ENCODE measurements at regions not wholly inside any gene's neighbourhood (a gene's known extent, or its start where the extent isn't known, plus 50 kb on each side); places are given as distances from the start of the nearest gene placed in this dataset.
"Not testable (repeated sequence)": the region's sequence is repeated elsewhere in the genome, so short reads cannot be mapped to it uniquely, and the experiment has no call there.

DNA sequence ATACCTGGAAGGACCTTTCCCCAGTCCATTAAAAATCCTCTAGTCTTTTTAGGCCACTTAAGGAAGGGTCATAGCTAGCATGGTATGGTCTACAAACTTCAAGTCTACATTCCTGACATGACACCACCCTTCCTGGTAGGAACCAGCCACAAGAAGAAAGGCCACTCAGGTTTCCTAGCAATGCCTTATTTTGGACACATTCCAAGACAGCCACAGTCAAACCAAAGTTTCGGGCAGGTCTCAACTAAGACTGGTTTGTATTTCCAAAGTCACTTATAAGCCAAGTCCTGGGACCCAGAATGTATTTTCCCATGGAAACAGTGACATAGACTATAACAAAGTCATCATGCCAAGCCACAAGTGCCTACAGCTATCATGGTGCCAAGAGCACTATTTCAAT lies 50.6 kb upstream of the SLC44A3 start:
- no peak overlapping the region for H3K27ac Mint-ChIP-seq
- H3K4me3 Mint-ChIP-seq: no peak overlapping the region
- peaks cover 4 to 5% of the 10 kb centered on the region in 2 donors for H3K36me3 Mint-ChIP-seq
- H3K27me3 Mint-ChIP-seq: peaks cover 0 to 13% (median 0%) of the 10 kb centered on the region in 3 donors
- no peak for ATAC-seq (ENCODE audit: low read depth in 2 of 2)
- peaks cover 15 to 19% (median 18%) of the 10 kb centered on the region in 3 donors for H3K4me1 Mint-ChIP-seq
- no peak for DNase-seq
- peaks cover 0 to 8% (median 4%) of the 10 kb centered on the region in 7 donors for H3K9me3 Mint-ChIP-seq

DNA sequence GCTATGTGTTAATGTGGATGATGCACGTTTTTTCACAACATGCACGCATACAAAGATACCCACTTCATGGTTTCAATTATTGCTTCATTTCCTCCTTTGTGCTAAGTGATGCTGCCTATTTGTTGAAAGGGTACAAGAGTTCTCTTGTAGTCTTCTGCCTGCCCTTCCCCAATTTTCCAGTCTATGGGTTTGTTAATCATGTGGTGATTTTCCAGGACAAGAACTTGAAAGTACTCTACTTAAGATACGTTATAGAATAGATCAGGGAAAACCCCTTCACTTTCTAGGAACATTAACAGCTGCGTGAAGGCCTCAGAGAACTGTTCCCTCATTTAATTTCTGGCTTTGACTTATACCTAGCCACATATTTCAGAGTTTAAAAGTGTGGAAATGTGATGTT lies 52.1 kb upstream of the SLC44A3 start:
- Mint-ChIP-seq H3K4me3 (no peak overlapping the region), H3K36me3 (peaks cover 4 to 7% of the 10 kb centered on the region in 2 donors), H3K27me3 (peaks cover 0 to 15% (median 0%) of the 10 kb centered on the region in 3 donors), H3K4me1 (peaks cover 8 to 11% (median 9%) of the 10 kb centered on the region in 3 donors), H3K27ac (no peak overlapping the region), H3K9me3 (peaks cover 0 to 12% (median 8%) of the 10 kb centered on the region in 7 donors)
- DNase-seq (no peak), ATAC-seq (ENCODE audit: low read depth in 2 of 2) (no peak)

DNA sequence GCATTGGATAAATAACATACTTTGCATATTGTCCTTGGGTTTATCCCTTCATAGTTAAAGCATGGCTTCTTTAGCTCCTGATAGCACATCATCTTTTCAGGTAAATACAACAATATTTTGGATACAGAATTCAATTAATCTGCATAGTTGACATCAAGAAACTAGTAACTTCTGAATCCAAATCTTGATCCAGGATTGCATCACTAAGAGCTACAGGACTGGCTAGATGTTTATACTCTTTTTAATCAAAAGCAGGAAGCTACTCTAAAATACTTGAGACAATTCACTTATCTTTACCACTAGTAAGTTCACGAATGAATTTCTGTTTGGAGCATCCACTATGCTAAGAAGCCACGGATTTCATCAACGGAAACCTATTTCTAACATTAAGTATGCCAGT lies 54.2 kb upstream of the SLC44A3 start:
- no peak for DNase-seq
- Mint-ChIP-seq H3K4me3 (no peak overlapping the region), H3K4me1 (no peaks in the 10 kb centered on the region), H3K27me3 (peaks cover 0 to 15% (median 12%) of the 10 kb centered on the region in 3 donors), H3K9me3 (peaks cover 1 to 12% (median 8%) of the 10 kb centered on the region in 7 donors), H3K27ac (no peak overlapping the region), H3K36me3 (peaks cover 4 to 7% of the 10 kb centered on the region in 2 donors)
- ATAC-seq (ENCODE audit: low read depth in 2 of 2): no peak

DNA sequence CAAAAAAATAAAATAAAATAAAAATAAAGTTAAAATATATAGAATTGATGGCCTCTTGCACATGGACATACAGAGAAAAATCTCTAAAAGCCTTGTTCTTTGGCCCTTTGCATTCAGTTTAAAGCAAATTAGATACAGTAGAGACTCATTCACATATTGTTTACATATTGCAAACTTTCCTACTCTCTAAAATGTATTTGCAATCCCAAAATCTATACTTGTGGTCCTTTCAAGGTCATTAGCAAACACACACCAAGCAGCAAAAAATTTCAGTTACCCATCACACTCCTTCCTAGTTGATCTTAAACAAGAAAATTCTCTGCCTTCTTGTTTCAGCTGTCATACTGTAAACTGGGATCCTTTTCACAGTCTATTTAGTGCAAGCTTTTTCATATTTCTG lies 61.0 kb upstream of the SLC44A3 start:
- DNase-seq (no peak), ATAC-seq (ENCODE audit: low read depth in 2 of 2) (no peak)
- peaks cover 0 to 13% (median 6%) of the 10 kb centered on the region in 7 donors for H3K9me3 Mint-ChIP-seq
- H3K27ac Mint-ChIP-seq: no peak overlapping the region
- no peaks in the 10 kb centered on the region for H3K36me3 Mint-ChIP-seq
- H3K4me1 Mint-ChIP-seq: no peaks in the 10 kb centered on the region
- H3K4me3 Mint-ChIP-seq: no peak overlapping the region
- peaks cover 13 to 33% (median 27%) of the 10 kb centered on the region in 3 donors for H3K27me3 Mint-ChIP-seq

DNA sequence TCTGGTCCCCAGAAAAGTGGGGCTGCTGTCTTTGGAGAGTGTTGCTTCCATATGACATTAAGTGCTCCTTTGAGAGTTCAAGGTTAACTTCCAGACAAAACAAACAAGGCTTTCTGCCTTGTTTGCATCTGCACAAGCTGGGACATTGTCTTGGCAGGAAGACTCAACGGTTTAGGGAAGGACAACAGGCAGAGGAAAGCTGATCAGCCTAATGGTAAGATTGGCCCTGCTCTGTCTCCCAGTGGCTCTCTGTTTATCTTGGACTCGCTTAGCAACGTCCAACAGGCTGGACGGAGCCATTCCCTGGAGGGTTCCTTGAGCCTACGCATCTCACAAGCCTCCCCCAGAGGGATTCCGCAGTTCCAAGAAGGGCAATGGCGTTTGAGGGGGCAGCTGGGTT lies 62.2 kb upstream of the SLC44A3 start:
- no peak overlapping the region for H3K4me3 Mint-ChIP-seq
- no peak for DNase-seq
- H3K36me3 Mint-ChIP-seq: no peaks in the 10 kb centered on the region
- peaks cover 7 to 33% (median 27%) of the 10 kb centered on the region in 3 donors for H3K27me3 Mint-ChIP-seq
- H3K9me3 Mint-ChIP-seq: peaks cover 0 to 10% (median 4%) of the 10 kb centered on the region in 7 donors
- H3K27ac Mint-ChIP-seq: no peak overlapping the region
- no peaks in the 10 kb centered on the region for H3K4me1 Mint-ChIP-seq
- ATAC-seq (ENCODE audit: low read depth in 2 of 2): no peak

DNA sequence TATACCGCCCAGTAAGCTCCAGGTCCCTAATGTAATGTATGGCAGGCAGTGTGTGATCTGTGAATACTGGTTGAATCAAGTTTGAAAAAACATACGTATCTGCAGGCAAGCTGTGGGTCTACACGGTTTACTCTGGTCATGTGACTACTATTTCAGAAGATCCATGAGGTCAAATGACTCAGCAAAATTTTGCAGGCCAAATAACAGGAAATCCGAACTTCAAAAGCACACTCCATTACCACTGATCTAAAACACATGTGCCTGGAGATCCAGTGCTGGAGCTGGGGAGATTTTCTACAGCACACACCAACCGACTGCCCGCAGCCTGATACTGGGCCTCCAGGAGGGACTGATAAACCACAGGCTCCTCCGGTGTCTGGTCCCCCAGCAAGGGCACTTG lies 64.5 kb upstream of the SLC44A3 start:
- H3K36me3 Mint-ChIP-seq: no peaks in the 10 kb centered on the region
- no peak overlapping the region for H3K27ac Mint-ChIP-seq
- H3K9me3 Mint-ChIP-seq: peaks cover 0 to 10% (median 4%) of the 10 kb centered on the region in 7 donors
- ATAC-seq (ENCODE audit: low read depth in 2 of 2): no peak
- no peak overlapping the region for H3K4me3 Mint-ChIP-seq
- H3K4me1 Mint-ChIP-seq: no peaks in the 10 kb centered on the region
- H3K27me3 Mint-ChIP-seq: peaks cover 7 to 27% (median 19%) of the 10 kb centered on the region in 3 donors
- no peak for DNase-seq

DNA sequence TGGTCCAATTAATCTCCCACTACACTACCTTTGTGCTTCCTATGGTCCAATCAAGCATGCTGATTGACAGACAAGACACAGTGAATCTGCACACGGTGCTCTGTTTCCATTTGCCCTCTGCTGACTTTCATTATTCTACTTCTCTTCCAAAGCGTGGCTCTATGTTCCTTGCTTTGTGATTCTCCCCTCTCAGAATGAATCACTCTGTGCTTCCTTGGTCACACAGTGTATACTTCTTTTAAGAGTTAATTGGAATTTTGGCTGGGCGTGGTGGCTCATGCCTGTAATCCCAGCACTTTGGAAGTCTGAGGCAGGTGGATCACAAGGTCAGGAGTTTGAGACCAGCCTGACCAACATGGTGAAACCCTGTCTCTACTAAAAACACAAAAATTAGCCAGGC lies 65.1 kb upstream of the SLC44A3 start:
- peaks cover 7 to 27% (median 19%) of the 10 kb centered on the region in 3 donors for H3K27me3 Mint-ChIP-seq
- not testable (repeated sequence) for H3K27ac Mint-ChIP-seq; H3K4me1 Mint-ChIP-seq; H3K36me3 Mint-ChIP-seq; DNase-seq; H3K4me3 Mint-ChIP-seq; ATAC-seq (ENCODE audit: low read depth in 2 of 2)
- H3K9me3 Mint-ChIP-seq: peaks cover 0 to 13% (median 6%) of the 10 kb centered on the region in 7 donors

DNA sequence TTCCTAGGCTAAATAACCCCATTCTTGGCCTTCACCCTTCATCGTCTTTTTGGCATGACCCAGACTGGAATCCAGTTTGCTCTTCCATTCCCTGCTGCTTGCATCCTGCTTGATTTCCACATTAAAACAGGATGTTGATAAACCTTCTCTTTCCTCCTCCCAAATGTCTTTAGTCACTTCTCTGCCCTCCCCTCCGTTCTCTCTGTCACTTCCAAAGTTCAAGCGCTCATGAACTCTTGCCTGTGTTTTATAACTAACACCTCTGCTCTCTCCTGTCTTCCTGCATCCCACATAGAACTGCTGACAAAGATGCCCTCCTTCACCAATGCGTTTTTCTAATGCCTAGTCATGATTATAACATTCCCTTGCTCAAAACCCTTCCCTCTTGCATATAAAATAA lies 65.6 kb upstream of the SLC44A3 start:
- H3K27ac Mint-ChIP-seq: peak overlapping the region in 1 of 6 donors; percentile 45
- H3K4me3 Mint-ChIP-seq: no peak overlapping the region
- no peak for DNase-seq
- H3K27me3 Mint-ChIP-seq: peaks cover 7 to 22% (median 15%) of the 10 kb centered on the region in 3 donors
- ATAC-seq (ENCODE audit: low read depth in 2 of 2): no peak
- no peaks in the 10 kb centered on the region for H3K4me1 Mint-ChIP-seq
- H3K9me3 Mint-ChIP-seq: peaks cover 0 to 17% (median 5%) of the 10 kb centered on the region in 7 donors
- H3K36me3 Mint-ChIP-seq: no peaks in the 10 kb centered on the region

DNA sequence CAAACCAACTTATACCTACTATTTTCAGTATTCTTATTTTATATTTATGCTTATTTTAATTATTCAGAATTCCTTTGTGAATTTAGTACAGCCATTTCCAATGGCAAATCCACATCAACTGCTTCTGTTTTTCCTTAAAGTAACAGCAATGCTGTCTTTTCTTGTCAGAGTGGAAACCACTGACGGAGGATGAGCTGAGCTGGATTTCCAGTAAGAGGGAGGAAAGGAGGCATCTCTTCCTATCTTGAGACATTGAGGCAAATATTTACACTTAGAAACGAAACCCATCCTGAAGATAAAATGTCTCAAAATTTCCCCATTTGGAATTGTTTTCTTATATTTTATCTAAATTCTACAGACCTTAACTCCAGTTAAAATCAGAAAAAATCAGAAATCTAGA lies 66.1 kb upstream of the SLC44A3 start:
- peaks cover 7 to 19% (median 12%) of the 10 kb centered on the region in 3 donors for H3K27me3 Mint-ChIP-seq
- no peak for ATAC-seq (ENCODE audit: low read depth in 2 of 2)
- no peaks in the 10 kb centered on the region for H3K36me3 Mint-ChIP-seq
- DNase-seq: no peak
- peaks cover 1 to 22% (median 5%) of the 10 kb centered on the region in 7 donors for H3K9me3 Mint-ChIP-seq
- H3K27ac Mint-ChIP-seq: no peak overlapping the region
- H3K4me3 Mint-ChIP-seq: no peak overlapping the region
- no peaks in the 10 kb centered on the region for H3K4me1 Mint-ChIP-seq

DNA sequence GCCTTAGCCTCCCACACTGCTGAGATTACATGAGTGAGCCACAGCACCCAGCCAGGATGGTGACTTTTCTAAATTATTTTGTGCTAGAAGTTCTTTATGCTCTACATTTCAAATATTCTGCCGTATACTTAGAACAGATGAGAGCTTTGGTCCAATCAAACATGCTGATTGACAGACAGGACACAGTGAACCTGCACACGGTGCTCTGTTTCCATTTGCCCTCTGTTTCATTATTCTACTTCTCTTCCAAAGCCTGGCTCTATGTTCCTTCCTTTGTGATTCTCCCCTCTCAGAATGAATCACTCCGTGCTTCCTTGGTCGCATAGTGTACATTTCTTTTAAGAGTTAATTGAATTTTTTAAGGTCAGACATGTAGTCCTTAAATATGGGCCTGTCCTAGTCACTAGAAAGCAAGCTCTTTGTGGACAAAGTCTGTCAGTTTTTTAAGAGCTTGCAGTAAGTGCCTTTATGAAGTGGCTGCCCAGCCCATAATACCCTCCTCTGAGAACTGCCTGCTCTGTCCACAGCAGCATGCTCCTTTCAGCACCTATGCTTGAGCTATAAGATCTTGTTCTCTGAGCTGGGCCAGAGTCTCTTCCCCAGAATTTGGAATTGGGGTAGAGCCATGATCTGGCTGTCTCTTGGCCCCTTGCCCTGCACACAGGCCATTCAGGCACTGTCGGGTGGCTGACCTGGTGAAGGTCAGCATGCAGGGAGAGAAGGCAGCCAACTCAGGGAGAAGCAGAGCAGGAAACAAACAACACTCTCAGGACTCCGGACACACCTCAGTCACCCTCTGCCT lies 66.8 kb upstream of the SLC44A3 start:
- Mint-ChIP-seq H3K27me3 (peaks cover 7 to 19% (median 12%) of the 10 kb centered on the region in 3 donors), H3K4me1 (no peaks in the 10 kb centered on the region), H3K9me3 (peaks cover 2 to 28% (median 9%) of the 10 kb centered on the region in 7 donors), H3K36me3 (no peaks in the 10 kb centered on the region), H3K4me3 (no peak overlapping the region), H3K27ac (no peak overlapping the region)
- ATAC-seq (ENCODE audit: low read depth in 2 of 2): no peak
- DNase-seq: no peak

DNA sequence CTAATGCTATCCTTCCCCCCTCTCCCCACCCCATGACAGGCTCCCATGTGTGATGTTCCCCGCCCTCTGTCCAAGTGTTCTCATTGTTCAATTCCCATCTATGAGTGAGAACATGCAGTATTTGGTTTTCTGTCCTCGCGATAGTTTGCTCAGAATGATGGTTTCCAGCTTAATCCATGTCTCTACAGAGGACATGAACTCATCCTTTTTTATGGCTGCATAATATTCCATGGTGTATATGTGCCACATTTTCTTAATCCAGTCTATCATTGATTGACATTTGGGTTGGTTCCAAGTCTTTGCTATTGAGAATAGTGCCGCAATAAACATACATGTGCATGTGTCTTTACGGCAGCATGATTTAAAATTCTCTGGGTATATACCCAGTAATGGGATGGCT lies 68.7 kb upstream of the SLC44A3 start:
- not testable (repeated sequence) for H3K36me3 Mint-ChIP-seq; H3K4me3 Mint-ChIP-seq; ATAC-seq (ENCODE audit: low read depth in 2 of 2)

DNA sequence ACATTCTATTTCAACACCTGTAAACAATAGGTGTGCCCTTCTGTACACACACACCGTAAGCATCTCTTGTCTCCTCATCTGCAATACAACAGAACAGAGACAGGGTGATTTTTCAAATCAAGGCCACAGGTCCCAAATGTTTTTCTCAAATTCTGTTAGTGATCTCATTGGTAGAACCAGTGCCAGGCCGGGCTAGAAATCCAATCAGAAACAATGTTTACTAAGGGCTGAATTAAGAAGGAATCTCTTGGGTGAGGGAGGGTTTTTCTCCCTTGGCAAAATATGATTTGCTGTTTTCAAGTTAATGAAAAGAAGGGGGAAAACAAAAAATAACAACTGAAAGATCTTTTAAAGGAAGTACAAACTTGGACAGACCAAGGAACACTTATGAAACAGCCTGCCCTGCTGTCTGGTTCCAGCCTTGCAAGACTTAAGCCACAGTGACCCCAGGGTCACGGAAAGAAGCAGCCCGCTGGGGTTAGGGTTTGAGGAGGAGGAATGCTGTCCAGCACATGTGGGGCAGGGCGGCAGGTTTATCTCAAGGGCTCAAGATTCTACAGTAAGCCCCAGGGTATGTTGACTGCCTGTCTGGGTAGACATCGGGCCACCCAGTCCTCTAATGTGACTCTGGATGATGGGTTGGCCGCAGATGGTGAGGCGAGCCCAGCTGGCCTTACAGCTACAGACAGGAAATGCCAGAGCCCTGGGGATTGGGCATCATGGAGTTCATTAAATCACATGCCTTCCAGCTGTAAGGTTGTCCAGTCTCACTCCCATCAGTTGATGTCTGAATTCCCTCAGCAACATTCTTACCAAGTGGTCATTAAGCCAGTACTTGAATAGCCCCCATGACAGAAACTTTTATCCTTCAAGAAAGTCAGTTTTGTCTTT lies 73.3 kb upstream of the SLC44A3 start:
- Mint-ChIP-seq H3K9me3 (peaks cover 2 to 23% (median 9%) of the 10 kb centered on the region in 7 donors), H3K4me3 (no peak overlapping the region), H3K27me3 (no peaks in the 10 kb centered on the region), H3K27ac (peak overlapping the region in 1 of 6 donors; percentile 17), H3K4me1 (no peaks in the 10 kb centered on the region), H3K36me3 (no peaks in the 10 kb centered on the region)
- no peak for DNase-seq
- ATAC-seq (ENCODE audit: low read depth in 2 of 2): no peak

More for the DNA sequence above, 68.7 kb upstream of the SLC44A3 start:
- not testable (repeated sequence) for DNase-seq, H3K4me1 Mint-ChIP-seq
- H3K27ac Mint-ChIP-seq: peak overlapping the region in 1 of 6 donors; percentile 21
- H3K9me3 Mint-ChIP-seq: peaks cover 2 to 28% (median 9%) of the 10 kb centered on the region in 7 donors
- H3K27me3 Mint-ChIP-seq: peaks cover 7 to 19% (median 9%) of the 10 kb centered on the region in 3 donors

DNA sequence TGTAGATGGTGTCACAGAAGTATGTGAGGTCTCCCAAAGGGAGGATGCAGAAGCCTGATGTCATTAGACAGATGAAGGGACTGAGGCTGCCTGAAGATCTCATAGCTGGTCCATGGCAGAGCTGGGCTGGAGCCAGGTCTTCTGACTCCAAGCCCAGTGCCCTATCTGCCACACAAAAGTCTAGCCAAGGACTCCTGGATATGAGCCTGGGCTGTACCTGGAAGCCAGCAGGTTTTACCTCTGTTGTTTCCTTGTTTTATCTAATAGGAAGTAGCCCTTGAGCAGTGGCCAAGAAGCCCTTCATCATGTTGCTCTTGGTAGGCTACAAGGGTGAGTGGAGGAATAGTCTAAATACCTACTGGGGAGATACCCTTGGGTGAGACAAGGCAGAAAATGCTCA lies 74.4 kb upstream of the SLC44A3 start:
- Mint-ChIP-seq H3K9me3 (peaks cover 2 to 23% (median 7%) of the 10 kb centered on the region in 7 donors), H3K4me1 (peaks cover 0 to 7% (median 6%) of the 10 kb centered on the region in 3 donors), H3K36me3 (no peaks in the 10 kb centered on the region), H3K4me3 (peak overlapping the region in 1 of 8 donors; percentile 21), H3K27ac (no peak overlapping the region), H3K27me3 (no peaks in the 10 kb centered on the region)
- no peak for ATAC-seq (ENCODE audit: low read depth in 2 of 2)
- no peak for DNase-seq
